Tibial nerve (tissue), 4 donors: ENCODE measurements at regions not wholly inside any gene's neighbourhood (a gene's known extent, or its start where the extent isn't known, plus 50 kb on each side); places are given as distances from the start of the nearest gene placed in this dataset.

Source experiments
- CTCF ChIP-seq, 5 experiments: fragments of 200-600 bp in 3 of 5; fragments of 450-650 bp in 2 of 5; sonication (generic) in 3 of 5; IDR thresholded peaks; one replicate each; pipeline ENCODE4 v1.5.1; 2016 to 2019; ENCODE audit warnings: antibody characterized with exemption in 5 of 5, mild to moderate bottlenecking in 3 of 5, moderate library complexity in 2 of 5
- EP300 ChIP-seq, 2 donors: sonication (generic); formaldehyde crosslinking; IDR thresholded peaks; one replicate each; pipeline ENCODE4 v1.6.1; 2017; ENCODE audit warnings: antibody characterized with exemption in 2 of 2, mild to moderate bottlenecking in 1 of 2
- POLR2A ChIP-seq, 2 donors: fragments of 450-650 bp; IDR thresholded peaks; one replicate each; pipeline ENCODE4 v1.6.1; 2017; ENCODE audit warnings: antibody characterized with exemption in 2 of 2, mild to moderate bottlenecking in 2 of 2, moderate library complexity in 2 of 2

- TF ChIP-seq POLR2A (IDR thresholded peaks at IDR 0.05): no peak
- no peak for TF ChIP-seq CTCF (IDR thresholded peaks at IDR 0.05)
- TF ChIP-seq EP300 (IDR thresholded peaks at IDR 0.05): no peak
These were observed 1781.1 kb upstream of the TENM3 start for GRCh38 chr4:180462116-180462515.
